ENCODE measurements at regions not wholly inside any gene's neighbourhood (a gene's known extent, or its start where the extent isn't known, plus 50 kb on each side); places are given as distances from the start of the nearest gene placed in this dataset.

DNA sequence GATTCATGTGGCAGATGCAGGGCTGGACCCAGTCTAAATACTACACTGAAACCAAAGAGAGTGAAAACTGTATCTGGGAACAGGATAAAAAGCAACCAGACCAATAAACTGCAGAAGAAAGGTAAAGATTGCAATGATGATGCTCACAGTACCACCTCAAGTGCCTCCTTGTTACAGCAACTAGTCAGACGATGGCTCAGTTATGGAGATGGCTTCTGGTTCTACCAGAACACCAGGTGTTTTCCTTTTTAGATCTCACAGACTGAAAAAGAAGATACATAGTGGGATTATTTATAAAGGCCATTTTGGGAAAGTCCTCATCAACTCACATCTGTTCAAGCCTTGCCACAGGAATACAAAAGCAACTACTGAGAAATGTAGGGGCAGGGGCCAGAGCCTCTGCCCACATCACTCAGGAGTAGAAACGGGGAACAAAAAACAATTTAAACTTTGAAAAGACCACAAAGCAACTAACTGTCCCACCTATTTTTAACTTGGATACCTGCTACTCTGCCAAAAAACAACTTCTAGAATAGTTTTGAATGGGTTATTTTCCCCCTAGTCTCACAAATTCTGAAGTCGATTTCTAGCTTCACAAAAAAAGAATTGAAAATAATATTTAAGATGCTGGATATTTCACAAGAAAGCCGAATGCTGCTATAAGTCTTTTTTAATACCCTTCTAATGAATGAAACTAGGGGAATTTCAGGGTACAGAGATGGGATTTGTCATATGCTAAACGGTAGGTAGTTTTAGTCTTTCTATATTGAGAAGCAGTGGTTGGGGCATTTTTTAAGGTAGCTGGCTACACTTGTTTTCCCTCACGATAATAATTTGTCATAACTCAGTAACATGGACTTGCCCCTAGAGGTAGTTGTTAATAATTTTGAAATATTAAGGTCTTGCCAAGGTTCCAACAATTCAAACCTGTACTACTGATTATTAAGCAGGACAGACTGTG is 197.2 kb upstream of the TMPO start:
- Histone ChIP-seq H3K27ac (ENCODE audit: low read depth, low read length, poor library complexity, severe bottlenecking) (no peak overlapping the region), H2AFZ (ENCODE audit: low read length) (no peak overlapping the region), H3K36me3 (ENCODE audit: insufficient read depth, low read length) (no peaks in the 10 kb centered on the region), H4K20me1 (ENCODE audit: insufficient read depth, low read length) (no peaks in the 10 kb centered on the region), H3K9me2 (ENCODE audit: low read depth, low read length) (no peaks in the 10 kb centered on the region), H3K79me2 (ENCODE audit: insufficient read depth, low read length) (no peaks in the 10 kb centered on the region), H3K9ac (ENCODE audit: low read length) (no peak overlapping the region), H3K4me2 (ENCODE audit: low read length) (no peak overlapping the region), H3K4me1 (ENCODE audit: insufficient read depth, low read length, severe bottlenecking) (no peaks in the 10 kb centered on the region), H3K9me3 (ENCODE audit: low read length) (no peaks in the 10 kb centered on the region), H3K4me3 (ENCODE audit: low read depth, low read length, poor library complexity, severe bottlenecking) (no peak overlapping the region), H3F3A (ENCODE audit: insufficient read depth, low read length) (no peaks in the 10 kb centered on the region), H3K27me3 (ENCODE audit: insufficient read depth, low read length) (no peaks in the 10 kb centered on the region)
- TF ChIP-seq EZH2 (IDR thresholded peaks at IDR 0.05; ENCODE audit: borderline replicate concordance, low read length), result no peak
- TF ChIP-seq, protein P1, sequence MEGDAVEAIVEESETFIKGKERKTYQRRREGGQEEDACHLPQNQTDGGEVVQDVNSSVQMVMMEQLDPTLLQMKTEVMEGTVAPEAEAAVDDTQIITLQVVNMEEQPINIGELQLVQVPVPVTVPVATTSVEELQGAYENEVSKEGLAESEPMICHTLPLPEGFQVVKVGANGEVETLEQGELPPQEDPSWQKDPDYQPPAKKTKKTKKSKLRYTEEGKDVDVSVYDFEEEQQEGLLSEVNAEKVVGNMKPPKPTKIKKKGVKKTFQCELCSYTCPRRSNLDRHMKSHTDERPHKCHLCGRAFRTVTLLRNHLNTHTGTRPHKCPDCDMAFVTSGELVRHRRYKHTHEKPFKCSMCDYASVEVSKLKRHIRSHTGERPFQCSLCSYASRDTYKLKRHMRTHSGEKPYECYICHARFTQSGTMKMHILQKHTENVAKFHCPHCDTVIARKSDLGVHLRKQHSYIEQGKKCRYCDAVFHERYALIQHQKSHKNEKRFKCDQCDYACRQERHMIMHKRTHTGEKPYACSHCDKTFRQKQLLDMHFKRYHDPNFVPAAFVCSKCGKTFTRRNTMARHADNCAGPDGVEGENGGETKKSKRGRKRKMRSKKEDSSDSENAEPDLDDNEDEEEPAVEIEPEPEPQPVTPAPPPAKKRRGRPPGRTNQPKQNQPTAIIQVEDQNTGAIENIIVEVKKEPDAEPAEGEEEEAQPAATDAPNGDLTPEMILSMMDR (IDR thresholded peaks at IDR 0.05; ENCODE audit: low read length), result no peak

- Histone ChIP-seq H3K4me3 (ENCODE audit: low read depth, low read length, poor library complexity, severe bottlenecking) (no peak overlapping the region), H3K27me3 (ENCODE audit: insufficient read depth, low read length) (no peaks in the 10 kb centered on the region)
Observed at GRCh38 chr12:98319716-98320425, 195.5 kb upstream of the TMPO start.

DNA sequence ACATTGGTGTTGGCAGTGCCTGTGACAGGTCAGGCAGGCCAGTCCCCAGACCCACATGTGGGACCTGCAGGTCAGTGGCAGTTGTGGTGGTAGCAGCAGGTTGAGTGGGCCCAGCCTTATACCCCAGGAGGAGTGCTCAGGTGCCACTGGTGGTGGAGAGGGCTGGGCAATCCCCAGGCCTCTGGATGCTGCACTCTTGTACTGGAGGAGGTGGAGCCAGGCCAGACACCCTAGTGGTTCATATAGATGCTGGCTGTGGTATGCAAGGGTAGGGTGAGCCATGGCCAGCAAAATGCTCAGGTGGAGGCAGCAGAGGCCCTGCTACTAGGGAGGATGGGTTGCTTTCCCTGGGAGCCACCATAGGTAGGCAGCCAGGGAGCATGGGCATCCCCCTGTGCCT is 190.4 kb upstream of the TMPO start:
- Histone ChIP-seq H3K36me3 (ENCODE audit: insufficient read depth, low read length) (no peaks in the 10 kb centered on the region), H3K4me3 (ENCODE audit: low read depth, low read length, poor library complexity, severe bottlenecking) (no peak overlapping the region), H3K27ac (ENCODE audit: low read depth, low read length, poor library complexity, severe bottlenecking) (no peak overlapping the region), H3K9me2 (ENCODE audit: low read depth, low read length) (no peaks in the 10 kb centered on the region), H2AFZ (ENCODE audit: low read length) (no peak overlapping the region), H3K9me3 (ENCODE audit: low read length) (no peaks in the 10 kb centered on the region), H4K20me1 (ENCODE audit: insufficient read depth, low read length) (no peaks in the 10 kb centered on the region), H3K79me2 (ENCODE audit: insufficient read depth, low read length) (no peaks in the 10 kb centered on the region), H3K9ac (ENCODE audit: low read length) (no peak overlapping the region), H3K4me2 (ENCODE audit: low read length) (no peak overlapping the region), H3K27me3 (ENCODE audit: insufficient read depth, low read length) (no peaks in the 10 kb centered on the region), H3K4me1 (ENCODE audit: insufficient read depth, low read length, severe bottlenecking) (no peaks in the 10 kb centered on the region), H3F3A (ENCODE audit: insufficient read depth, low read length) (no peaks in the 10 kb centered on the region)
- no peak for TF ChIP-seq EZH2 (IDR thresholded peaks at IDR 0.05; ENCODE audit: borderline replicate concordance, low read length)
- TF ChIP-seq, protein P1 (IDR thresholded peaks at IDR 0.05; ENCODE audit: low read length), result no peak

More at GRCh38 chr12:98319716-98320425, 195.5 kb upstream of the TMPO start:
- Histone ChIP-seq H3K4me1 (ENCODE audit: insufficient read depth, low read length, severe bottlenecking) (no peaks in the 10 kb centered on the region), H3F3A (ENCODE audit: insufficient read depth, low read length) (no peaks in the 10 kb centered on the region), H2AFZ (ENCODE audit: low read length) (no peak overlapping the region), H3K36me3 (ENCODE audit: insufficient read depth, low read length) (no peaks in the 10 kb centered on the region), H3K9ac (ENCODE audit: low read length) (no peak overlapping the region), H3K27ac (ENCODE audit: low read depth, low read length, poor library complexity, severe bottlenecking) (no peak overlapping the region), H3K9me3 (ENCODE audit: low read length) (no peaks in the 10 kb centered on the region), H3K79me2 (ENCODE audit: insufficient read depth, low read length) (no peaks in the 10 kb centered on the region), H3K4me2 (ENCODE audit: low read length) (no peak overlapping the region), H3K9me2 (ENCODE audit: low read depth, low read length) (no peaks in the 10 kb centered on the region), H4K20me1 (ENCODE audit: insufficient read depth, low read length) (no peaks in the 10 kb centered on the region)
- TF ChIP-seq, protein P1 (IDR thresholded peaks at IDR 0.05; ENCODE audit: low read length), result no peak
- TF ChIP-seq EZH2 (IDR thresholded peaks at IDR 0.05; ENCODE audit: borderline replicate concordance, low read length), result no peak
